GM12878 (cell line): ENCODE measurements at regions not wholly inside any gene's neighbourhood (a gene's known extent, or its start where the extent isn't known, plus 50 kb on each side); places are given as distances from the start of the nearest gene placed in this dataset.

Source experiments
- ATAC-seq: fragments of 200-7000 bp; cut with Tn5 transposase; 3 replicates; pipeline ENCODE4 v1.9.1; 2020; ENCODE audit warnings: mild to moderate bottlenecking, moderate library complexity
- BruUV-seq: library from RNA; stranded (reverse); fragments of 400-500 nt; replicated peaks from 2 replicates; lab custom pipeline; 2021; lab: Mats Ljungman, UMichigan
- CTCF ChIA-PET: fragments of 300-600 bp; sonication (Branson Sonifier 250); formaldehyde crosslinking; extraction: SDS; loops from one replicate; lab custom pipeline; 2021; ENCODE audit warnings: inconsistent platforms; lab: Yijun Ruan, JAX
- POLR2A ChIA-PET: fragments of 350-600 bp; formaldehyde crosslinking; extraction: SDS; loops from one replicate; lab custom pipeline; 2021; ENCODE audit warnings: inconsistent platforms; lab: Charles Lee
- RAD21 ChIA-PET: fragments of 300-600 bp; sonication (Branson Sonifier 250); formaldehyde crosslinking; loops from one replicate; lab custom pipeline; 2023; ENCODE audit warnings: antibody characterized with exemption; ENCODE audit not compliant: unreplicated experiment; lab: Charles Lee
- SMC1A ChIA-PET: fragments of 300-600 bp; sonication (Branson Sonifier 250); formaldehyde crosslinking; loops from one replicate; lab custom pipeline; 2023; ENCODE audit not compliant: unreplicated experiment, uncharacterized antibody; lab: Charles Lee
- DNase-seq: peaks from one replicate; pipeline ENCODE4 v3.0.0-alpha.2; 2011; ENCODE audit warnings: low read depth, low spot score
- FAIRE-seq: peaks from 3 replicates; lab custom pipeline; 2011; peaks lifted over from hg19 to GRCh38; lab: Jason Lieb, UNC
- H2AFZ ChIP-seq: 2 replicates; pipeline ENCODE4 v1.6.0; 2011; ENCODE audit warnings: low read depth, low read length, control low read depth; ENCODE audit not compliant: control insufficient read depth
- H3K27ac ChIP-seq: 2 replicates; pipeline ENCODE4 v1.5.1; 2011; ENCODE audit warnings: control low read depth; ENCODE audit not compliant: control insufficient read depth, insufficient read depth
- H3K27me3 ChIP-seq, 2 experiments: replicated peaks in 1 of 2; 2 replicates each; pipeline versions ENCODE4 v1.6.0 to v1.6.1; 2011; ENCODE audit warnings: low read length in 1 of 2; ENCODE audit not compliant: control insufficient read depth in 2 of 2, insufficient read depth in 2 of 2
- H3K36me3 ChIP-seq, 2 experiments: 2 replicates each; pipeline ENCODE4 v1.5.1; 2011; ENCODE audit warnings: low read length in 1 of 2; ENCODE audit not compliant: control insufficient read depth in 2 of 2, insufficient read depth in 2 of 2
- H3K4me1 ChIP-seq: 2 replicates; pipeline ENCODE4 v1.6.1; 2011; ENCODE audit warnings: mild to moderate bottlenecking, low read length, moderate library complexity, mixed read lengths; ENCODE audit not compliant: control insufficient read depth, insufficient read depth
- H3K4me2 ChIP-seq: 2 replicates; pipeline ENCODE4 v1.6.0; 2011; ENCODE audit warnings: control low read depth; ENCODE audit not compliant: control insufficient read depth, insufficient read depth
- H3K4me3 ChIP-seq: fragments of 200-600 bp; sonication (generic); 2 replicates; pipeline ENCODE4 v1.5.1; 2016
- H3K79me2 ChIP-seq: 2 replicates; pipeline ENCODE4 v1.6.0; 2011; ENCODE audit warnings: low read length; ENCODE audit not compliant: control insufficient read depth, insufficient read depth
- H3K9ac ChIP-seq: 2 replicates; pipeline ENCODE4 v1.8.0; 2011; ENCODE audit warnings: low read length, control low read depth, mixed read lengths; ENCODE audit not compliant: control insufficient read depth, insufficient read depth
- H3K9me3 ChIP-seq: replicated peaks from 3 replicates; pipeline ENCODE4 v1.5.1; 2011; ENCODE audit warnings: mild to moderate bottlenecking, low read length; ENCODE audit not compliant: control insufficient read depth, insufficient read depth
- H4K20me1 ChIP-seq: 2 replicates; pipeline ENCODE4 v1.6.0; 2011; ENCODE audit not compliant: control insufficient read depth, insufficient read depth
- ASH2L ChIP-seq: fragments of 300-600, 200-600 bp; sonication (generic); IDR thresholded peaks from 2 replicates; pipeline ENCODE4 v1.6.1; 2017; ENCODE audit warnings: low read depth, mild to moderate bottlenecking, borderline replicate concordance
- BACH1 ChIP-seq: fragments of 450-650 bp; IDR thresholded peaks from 2 replicates; pipeline ENCODE4 v1.6.1; 2017; ENCODE audit warnings: mild to moderate bottlenecking, borderline replicate concordance
- GABPA ChIP-seq: IDR thresholded peaks from 2 replicates; pipeline ENCODE4 v1.6.1; 2014; ENCODE audit warnings: antibody characterized with exemption, low read depth, mild to moderate bottlenecking, inconsistent platforms
- MLLT1 ChIP-seq: fragments of 450-650 bp; IDR thresholded peaks from 2 replicates; pipeline ENCODE4 v1.6.1; 2016; ENCODE audit warnings: mild to moderate bottlenecking
- PBX3 ChIP-seq: IDR thresholded peaks from 2 replicates; pipeline ENCODE4 v1.6.1; 2011; ENCODE audit warnings: mild to moderate bottlenecking, low read depth, low read length, moderate library complexity; ENCODE audit not compliant: insufficient replicate concordance
- PRDM15 ChIP-seq: fragments of 450-650 bp; formaldehyde crosslinking; IDR thresholded peaks from 2 replicates; pipeline ENCODE4 v1.4.0; 2020; ENCODE audit warnings: mild to moderate bottlenecking, moderate library complexity
- STAT1 ChIP-seq: fragments of 450-650 bp; conservative IDR thresholded peaks from 2 replicates; pipeline ENCODE4 v1.6.1; 2014; ENCODE audit warnings: antibody characterized with exemption, mild to moderate bottlenecking
- SUPT20H ChIP-seq: IDR thresholded peaks from 2 replicates; pipeline ENCODE4 v1.6.1; 2011; ENCODE audit warnings: low read depth, mild to moderate bottlenecking, low read length, moderate library complexity, borderline replicate concordance; ENCODE audit not compliant: control insufficient read depth
- TARDBP ChIP-seq: IDR thresholded peaks from 2 replicates; pipeline ENCODE4 v1.6.1; 2016; ENCODE audit warnings: borderline replicate concordance
- USF2 ChIP-seq: IDR thresholded peaks from 2 replicates; pipeline ENCODE4 v1.6.1; 2011; ENCODE audit warnings: low read depth, low read length, improper control_type of control experiment, borderline replicate concordance
- ZBTB11 ChIP-seq: fragments of 450-650 bp; formaldehyde crosslinking; IDR thresholded peaks from 2 replicates; pipeline ENCODE4 v1.5.0; 2022; ENCODE audit warnings: mild to moderate bottlenecking, missing genetic modification characterization
- WGBS: methylation state at CpG from one replicate; pipeline ENCODE4 v1.1.6; 2016; ENCODE audit warnings: low lambda C conversion rate; ENCODE audit not compliant: insufficient replicate concordance, insufficient coverage; ENCODE audit errors: missing lambda C conversion rate; 5-methylcytosine and 5-hydroxymethylcytosine counted together
- in situ Hi-C: fragments of 300-500 bp; cut with MboI; formaldehyde crosslinking; loops from 9 replicates; pipeline ENCODE4 v1.14.3; 2018; ENCODE audit warnings: mixed read lengths
- intact Hi-C: fragments of 100-400 bp; cut with micrococcal nuclease; formaldehyde crosslinking; loops from one replicate; pipeline ENCODE4 v1.14.2; 2022; ENCODE audit not compliant: unreplicated experiment

- no peak for TF ChIP-seq ZBTB11
Measured at GRCh38 chr14:39984323-39984722, 552.1 kb upstream of the FBXO33 start (continued).

GRCh38 chr14:39977198-39977597 is 545.0 kb upstream of the FBXO33 start:
- no peak overlapping the region for H3K4me2 ChIP-seq
- WGBS = 0% methylated on average over 3 of the region's 3 CpGs
- ChIA-PET CTCF (no interaction called here), SMC1A (interaction anchor here (1.3 kb wide), 1 partner anchor 11 kb away, joined by 7 read pairs; no protein-coding TSS in a partner anchor), POLR2A (no interaction called here), RAD21 (no interaction called here)
- no peak overlapping the region for H3K4me3 ChIP-seq
- no TSS peak for BruUV-seq
- no peaks in the 10 kb centered on the region for H3K9me3 ChIP-seq
- H3K27ac ChIP-seq = no peak overlapping the region
- no peak for DNase-seq
- H3K36me3 ChIP-seq = no peaks in the 10 kb centered on the region
- H3K4me1 ChIP-seq = no peaks in the 10 kb centered on the region
- H3K27me3 ChIP-seq = no peaks in the 10 kb centered on the region
- no peak for ATAC-seq
- H2AFZ ChIP-seq = no peak overlapping the region
- intact Hi-C loops (loop anchor here (10.0 kb wide), 1 partner anchor 492 kb away; no protein-coding TSS in a partner anchor), in situ Hi-C loops (loop anchor here (25.0 kb wide), 1 partner anchor 1635 kb away; the partner anchor contains the start of gene LRFN5)
- no peak for FAIRE-seq
- no peak overlapping the region for H3K9ac ChIP-seq
- H4K20me1 ChIP-seq = no peaks in the 10 kb centered on the region
- H3K79me2 ChIP-seq = no peaks in the 10 kb centered on the region
- no peak for TF ChIP-seq SUPT20H
- TF ChIP-seq BACH1 = no peak
- TF ChIP-seq ASH2L = no peak
- TF ChIP-seq PRDM15 (CRISPR knock-in tag) = no peak
- no peak for TF ChIP-seq MLLT1
- no peak for TF ChIP-seq USF2
- TF ChIP-seq PBX3 = no peak
- no peak for TF ChIP-seq TARDBP
- TF ChIP-seq STAT1 = no peak
- TF ChIP-seq GABPA = no peak
